Trophoblast cell (in vitro differentiated cells and primary cell): ENCODE measurements at regions not wholly inside any gene's neighbourhood (a gene's known extent, or its start where the extent isn't known, plus 50 kb on each side); places are given as distances from the start of the nearest gene placed in this dataset.

Experiments
- DNase-seq, 2 donors: peaks; one replicate each; pipeline ENCODE4 v3.0.0-alpha.2; 2016
- H2AFZ ChIP-seq: 2 replicates; pipeline ENCODE4 v1.6.1; 2013; ENCODE audit warnings: low read length, moderate library complexity, mild to moderate bottlenecking; ENCODE audit not compliant: insufficient read depth, poor library complexity
- H2AK5ac ChIP-seq: 2 replicates; pipeline ENCODE4 v1.6.1; 2013; ENCODE audit warnings: mild to moderate bottlenecking, low read length
- H2BK120ac ChIP-seq: 2 replicates; pipeline ENCODE4 v1.6.1; 2013; ENCODE audit warnings: low read length, mild to moderate bottlenecking, moderate library complexity; ENCODE audit not compliant: insufficient read depth, poor library complexity
- H2BK12ac ChIP-seq: 2 replicates; pipeline ENCODE4 v1.6.1; 2013; ENCODE audit warnings: mild to moderate bottlenecking, low read length, moderate library complexity
- H2BK5ac ChIP-seq: 2 replicates; pipeline ENCODE4 v1.6.1; 2013; ENCODE audit warnings: low read length, low read depth, moderate library complexity, mild to moderate bottlenecking; ENCODE audit not compliant: poor library complexity
- H3K14ac ChIP-seq: 2 replicates; pipeline ENCODE4 v1.6.1; 2013; ENCODE audit warnings: mild to moderate bottlenecking, low read length
- H3K18ac ChIP-seq: 2 replicates; pipeline ENCODE4 v1.6.1; 2013; ENCODE audit warnings: mild to moderate bottlenecking, low read length
- H3K23ac ChIP-seq: 2 replicates; pipeline ENCODE4 v1.6.1; 2013; ENCODE audit warnings: low read length
- H3K27ac ChIP-seq: 2 replicates; pipeline ENCODE4 v1.5.1; 2013; ENCODE audit warnings: low read depth, mild to moderate bottlenecking, inconsistent platforms, low read length, moderate library complexity
- H3K27me3 ChIP-seq: 2 replicates; pipeline ENCODE4 v1.6.1; 2013; ENCODE audit warnings: inconsistent platforms, mild to moderate bottlenecking, low read length, moderate library complexity; ENCODE audit not compliant: insufficient read depth
- H3K36me3 ChIP-seq, 2 experiments: 1 replicate in 1 of 2; 2 replicates in 1 of 2; pipeline ENCODE4 v1.6.1; 2013; ENCODE audit warnings: low read length in 2 of 2, mild to moderate bottlenecking in 2 of 2, moderate library complexity in 1 of 2; ENCODE audit not compliant: insufficient read depth in 2 of 2, control insufficient read depth in 1 of 2
- H3K4ac ChIP-seq: 2 replicates; pipeline ENCODE4 v1.6.1; 2013; ENCODE audit warnings: low read depth, mild to moderate bottlenecking, low read length, moderate library complexity
- H3K4me1 ChIP-seq, 2 experiments: 1 replicate in 1 of 2; 2 replicates in 1 of 2; pipeline ENCODE4 v1.6.1; 2013; ENCODE audit warnings: low read length in 2 of 2, mild to moderate bottlenecking in 2 of 2, moderate library complexity in 1 of 2; ENCODE audit not compliant: insufficient read depth in 2 of 2, control insufficient read depth in 1 of 2
- H3K4me2 ChIP-seq: 2 replicates; pipeline ENCODE4 v1.6.1; 2013; ENCODE audit warnings: inconsistent platforms, mild to moderate bottlenecking, low read length, moderate library complexity
- H3K4me3 ChIP-seq: 2 replicates; pipeline ENCODE4 v1.5.1; 2013; ENCODE audit warnings: mild to moderate bottlenecking, low read depth, low read length, inconsistent platforms
- H3K79me1 ChIP-seq: one replicate; pipeline ENCODE4 v1.6.1; 2013; ENCODE audit warnings: low read length
- H3K79me2 ChIP-seq: 2 replicates; pipeline ENCODE4 v1.6.1; 2013; ENCODE audit warnings: low read length, mild to moderate bottlenecking; ENCODE audit not compliant: control insufficient read depth, insufficient read depth, poor library complexity
- H3K9ac ChIP-seq: 2 replicates; pipeline ENCODE4 v1.6.1; 2013; ENCODE audit warnings: mild to moderate bottlenecking, low read length
- H3K9me3 ChIP-seq: 2 replicates; pipeline ENCODE4 v1.6.1; 2013; ENCODE audit warnings: low read depth, mild to moderate bottlenecking, control low read depth, inconsistent platforms, low read length; ENCODE audit not compliant: insufficient read depth
- H4K12ac ChIP-seq: 2 replicates; pipeline ENCODE4 v1.6.1; 2013; ENCODE audit warnings: low read depth, mild to moderate bottlenecking, low read length, moderate library complexity
- H4K8ac ChIP-seq: 2 replicates; pipeline ENCODE4 v1.6.1; 2013; ENCODE audit warnings: low read depth, mild to moderate bottlenecking, low read length, moderate library complexity
- H4K91ac ChIP-seq: one replicate; pipeline ENCODE4 v1.6.1; 2013; ENCODE audit warnings: low read depth, mild to moderate bottlenecking, low read length, moderate library complexity
- WGBS: extraction: QIAGEN DNeasy Blood & Tissue Kit; methylation state at CpG from one replicate; pipeline ENCODE4 v1.1.7; 2013; ENCODE audit warnings: missing lambda C conversion rate; ENCODE audit not compliant: insufficient read length, insufficient coverage; ENCODE audit errors: extremely low coverage; 5-methylcytosine and 5-hydroxymethylcytosine counted together

GRCh38 chr10:128322106-128322505, 195.9 kb upstream of the MKI67 start:
- no CpG with 5 or more reads among the region's 7 CpGs for WGBS

GRCh38 chr10:128322950-128323349, 196.7 kb upstream of the MKI67 start:
- Histone ChIP-seq H3K23ac (no peak overlapping the region), H3K4ac (no peak overlapping the region), H3K36me3 (no peaks in the 10 kb centered on the region), H2AFZ (no peak overlapping the region), H3K4me1 (no peaks in the 10 kb centered on the region), H3K27ac (no peak overlapping the region), H3K9me3 (peaks cover 2% of the 10 kb centered on the region), H3K18ac (no peak overlapping the region), H3K4me2 (no peak overlapping the region), H4K12ac (no peak overlapping the region), H3K4me3 (no peak overlapping the region), H4K8ac (no peak overlapping the region), H2BK12ac (no peak overlapping the region), H3K27me3 (no peaks in the 10 kb centered on the region), H3K9ac (no peak overlapping the region), H3K14ac (no peak overlapping the region), H2AK5ac (no peak overlapping the region), H4K91ac (no peak overlapping the region), H2BK120ac (no peak overlapping the region), H3K79me2 (no peaks in the 10 kb centered on the region), H3K79me1 (no peaks in the 10 kb centered on the region), H2BK5ac (no peak overlapping the region)
- DNase-seq: no peak
- WGBS: no CpG with 5 or more reads among the region's 1 CpG

More at GRCh38 chr10:128322106-128322505, 195.9 kb upstream of the MKI67 start:
- no peak overlapping the region for H4K12ac ChIP-seq
- H2AK5ac ChIP-seq: no peak overlapping the region
- no peaks in the 10 kb centered on the region for H3K27me3 ChIP-seq
- H2AFZ ChIP-seq: no peak overlapping the region
- H3K79me2 ChIP-seq: no peaks in the 10 kb centered on the region
- no peak overlapping the region for H3K4me2 ChIP-seq
- H2BK5ac ChIP-seq: no peak overlapping the region
- H4K8ac ChIP-seq: no peak overlapping the region
- peaks cover 2% of the 10 kb centered on the region for H3K9me3 ChIP-seq
- no peak overlapping the region for H3K23ac ChIP-seq
- no peaks in the 10 kb centered on the region for H3K36me3 ChIP-seq
- H3K9ac ChIP-seq: no peak overlapping the region
- H3K79me1 ChIP-seq: no peaks in the 10 kb centered on the region
- H3K18ac ChIP-seq: no peak overlapping the region
- no peak overlapping the region for H3K4ac ChIP-seq
- no peak overlapping the region for H3K14ac ChIP-seq
- DNase-seq: no peak
- no peak overlapping the region for H2BK12ac ChIP-seq
- H4K91ac ChIP-seq: no peak overlapping the region
- H2BK120ac ChIP-seq: no peak overlapping the region
- H3K27ac ChIP-seq: no peak overlapping the region
- no peak overlapping the region for H3K4me3 ChIP-seq
- peaks cover 0 to under 1% of the 10 kb centered on the region in 2 experiments for H3K4me1 ChIP-seq

GRCh38 chr10:128324058-128324827, 198.0 kb upstream of the MKI67 start:
- no peaks in the 10 kb centered on the region for H3K79me2 ChIP-seq
- H3K36me3 ChIP-seq: no peaks in the 10 kb centered on the region
- H3K4ac ChIP-seq: no peak overlapping the region
- no peak overlapping the region for H3K9ac ChIP-seq
- no peak overlapping the region for H4K12ac ChIP-seq
- H3K4me1 ChIP-seq: no peaks in the 10 kb centered on the region
- H3K27me3 ChIP-seq: no peaks in the 10 kb centered on the region
- H2BK120ac ChIP-seq: no peak overlapping the region
- H3K18ac ChIP-seq: no peak overlapping the region
- H3K9me3 ChIP-seq: peaks cover 2% of the 10 kb centered on the region
- no peak overlapping the region for H4K91ac ChIP-seq
- no peak overlapping the region for H3K27ac ChIP-seq
- H3K23ac ChIP-seq: no peak overlapping the region
- H2AFZ ChIP-seq: no peak overlapping the region
- no peak overlapping the region for H4K8ac ChIP-seq
- H3K14ac ChIP-seq: no peak overlapping the region
- no peak overlapping the region for H3K4me2 ChIP-seq
- no peak overlapping the region for H2BK5ac ChIP-seq
- no peak overlapping the region for H2BK12ac ChIP-seq
- no peak overlapping the region for H3K4me3 ChIP-seq
- no CpG with 5 or more reads among the region's 14 CpGs for WGBS
- peak; percentile 71 to 75 for DNase-seq
- no peak overlapping the region for H2AK5ac ChIP-seq
- H3K79me1 ChIP-seq: no peaks in the 10 kb centered on the region

GRCh38 chr10:128325788-128326187, 199.6 kb upstream of the MKI67 start:
- WGBS: no CpG with 5 or more reads among the region's 9 CpGs
- no peak for DNase-seq
- no peaks in the 10 kb centered on the region for H3K4me1 ChIP-seq
- H3K18ac ChIP-seq: no peak overlapping the region
- H3K14ac ChIP-seq: no peak overlapping the region
- H4K91ac ChIP-seq: peak overlapping the region; percentile 25
- no peak overlapping the region for H2BK5ac ChIP-seq
- no peak overlapping the region for H3K4me3 ChIP-seq
- H3K79me1 ChIP-seq: no peaks in the 10 kb centered on the region
- H3K4me2 ChIP-seq: no peak overlapping the region
- no peaks in the 10 kb centered on the region for H3K79me2 ChIP-seq
- H2BK12ac ChIP-seq: no peak overlapping the region
- no peaks in the 10 kb centered on the region for H3K27me3 ChIP-seq
- H2BK120ac ChIP-seq: no peak overlapping the region
- H4K12ac ChIP-seq: no peak overlapping the region
- H3K27ac ChIP-seq: no peak overlapping the region
- H3K9ac ChIP-seq: no peak overlapping the region
- no peak overlapping the region for H2AK5ac ChIP-seq
- no peak overlapping the region for H2AFZ ChIP-seq
- no peak overlapping the region for H4K8ac ChIP-seq
- no peaks in the 10 kb centered on the region for H3K36me3 ChIP-seq
- no peak overlapping the region for H3K4ac ChIP-seq
- no peak overlapping the region for H3K23ac ChIP-seq
- peaks cover 2% of the 10 kb centered on the region for H3K9me3 ChIP-seq
